Neural progenitor cell (in vitro differentiated cells): ENCODE measurements at regions not wholly inside any gene's neighbourhood (a gene's known extent, or its start where the extent isn't known, plus 50 kb on each side); places are given as distances from the start of the nearest gene placed in this dataset.

Experiments used
- DNase-seq: peaks from one replicate; pipeline ENCODE4 v3.0.0-alpha.2; 2016; ENCODE audit warnings: low spot score
- H2AFZ ChIP-seq: fragments of 200-600 bp; sonication (generic); replicated peaks from 2 replicates; pipeline ENCODE4 v1.6.1; 2016; ENCODE audit warnings: antibody characterized with exemption
- H3F3A ChIP-seq: fragments of 200-600 bp; sonication (generic); 2 replicates; pipeline ENCODE4 v1.6.1; 2016; ENCODE audit warnings: antibody characterized with exemption, low read depth
- H3K27ac ChIP-seq: fragments of 200-600 bp; sonication (generic); 2 replicates; pipeline ENCODE4 v1.5.1; 2016; ENCODE audit warnings: mild to moderate bottlenecking
- H3K27me3 ChIP-seq: fragments of 200-600 bp; sonication (generic); 2 replicates; pipeline ENCODE4 v1.6.1; 2016; ENCODE audit warnings: mild to moderate bottlenecking, moderate library complexity
- H3K36me3 ChIP-seq: fragments of 200-600 bp; sonication (generic); 2 replicates; pipeline ENCODE4 v1.5.1; 2016
- H3K4me1 ChIP-seq: fragments of 200-600 bp; sonication (generic); 2 replicates; pipeline ENCODE4 v1.6.1; 2016; ENCODE audit warnings: mixed run types
- H3K4me2 ChIP-seq: fragments of 200-600 bp; sonication (generic); 2 replicates; pipeline ENCODE4 v1.6.1; 2016
- H3K4me3 ChIP-seq: fragments of 200-600 bp; sonication (generic); 2 replicates; pipeline ENCODE4 v1.5.1; 2016
- H3K79me2 ChIP-seq: fragments of 200-600 bp; sonication (generic); 2 replicates; pipeline ENCODE4 v1.6.1; 2016; ENCODE audit warnings: low read depth
- H3K9ac ChIP-seq: fragments of 200-600 bp; sonication (generic); 2 replicates; pipeline ENCODE4 v1.6.1; 2016
- H3K9me3 ChIP-seq: fragments of 200-600 bp; sonication (generic); 2 replicates; pipeline ENCODE4 v1.5.1; 2016; ENCODE audit warnings: low read depth
- H4K20me1 ChIP-seq: fragments of 200-600 bp; sonication (generic); 2 replicates; pipeline ENCODE4 v1.6.1; 2016; ENCODE audit warnings: low read depth
- H3K27ac Mint-ChIP-seq: 3 replicates; pipeline ENCODE4 v1.8.0; 2021; ENCODE audit warnings: mixed read lengths
- H3K27me3 Mint-ChIP-seq: 2 replicates; pipeline ENCODE4 v1.8.0; 2022; ENCODE audit warnings: low read depth, mild to moderate bottlenecking, inconsistent platforms, moderate library complexity, mixed read lengths; ENCODE audit not compliant: insufficient read depth
- H3K36me3 Mint-ChIP-seq: 3 replicates; pipeline ENCODE4 v1.8.0; 2021; ENCODE audit warnings: mixed read lengths
- H3K4me1 Mint-ChIP-seq: 3 replicates; pipeline ENCODE4 v1.8.0; 2021; ENCODE audit warnings: mixed read lengths
- H3K4me3 Mint-ChIP-seq: 3 replicates; pipeline ENCODE4 v1.8.0; 2021; ENCODE audit warnings: mild to moderate bottlenecking, moderate library complexity, mixed read lengths
- H3K9me3 Mint-ChIP-seq: 3 replicates; pipeline ENCODE4 v1.8.0; 2020; ENCODE audit warnings: mixed read lengths
- CTCF ChIP-seq: fragments of 200-600 bp; sonication (generic); IDR thresholded peaks from 2 replicates; pipeline ENCODE4 v1.5.1; 2017; ENCODE audit warnings: antibody characterized with exemption, mild to moderate bottlenecking
- EZH2 ChIP-seq: fragments of 200-600 bp; sonication (generic); IDR thresholded peaks from 2 replicates; pipeline ENCODE4 v1.6.1; 2017; ENCODE audit warnings: antibody characterized with exemption, mild to moderate bottlenecking, moderate library complexity
- EZH2phosphoT487 ChIP-seq: fragments of 200-600 bp; sonication (generic); IDR thresholded peaks from 2 replicates; pipeline ENCODE4 v1.6.1; 2017; ENCODE audit warnings: antibody characterized with exemption

- Histone ChIP-seq H3K79me2 (no peaks in the 10 kb centered on the region), H3K36me3 (no peaks in the 10 kb centered on the region), H3K4me2 (peak overlapping the region; percentile 47), H3F3A (peaks cover 13% of the 10 kb centered on the region), H3K4me3 (no peak overlapping the region), H4K20me1 (peaks cover 15% of the 10 kb centered on the region), H3K9me3 (no peaks in the 10 kb centered on the region), H3K4me1 (peaks cover 40% of the 10 kb centered on the region), H3K27ac (no peak overlapping the region), H3K27me3 (peaks cover 77% of the 10 kb centered on the region), H2AFZ (no peak overlapping the region), H3K9ac (no peak overlapping the region)
- H3K36me3 Mint-ChIP-seq = no peaks in the 10 kb centered on the region
- no peak for DNase-seq
- no peak overlapping the region for H3K27ac Mint-ChIP-seq
- TF ChIP-seq CTCF (no peak), EZH2 (no peak), EZH2phosphoT487 (no peak)
- H3K4me3 Mint-ChIP-seq = no peak overlapping the region
- peaks cover 17% of the 10 kb centered on the region for H3K27me3 Mint-ChIP-seq
- no peaks in the 10 kb centered on the region for H3K9me3 Mint-ChIP-seq
- H3K4me1 Mint-ChIP-seq = peaks cover 49% of the 10 kb centered on the region
These were observed 66.3 kb upstream of the ESRRB start for GRCh38 chr14:76309572-76310162.

- Mint-ChIP-seq H3K36me3 (no peaks in the 10 kb centered on the region), H3K27me3 (peaks cover 18% of the 10 kb centered on the region), H3K9me3 (no peaks in the 10 kb centered on the region), H3K4me3 (peak overlapping the region; percentile 44), H3K27ac (peak overlapping the region; percentile 67), H3K4me1 (peaks cover 54% of the 10 kb centered on the region)
- no peaks in the 10 kb centered on the region for H3K79me2 ChIP-seq
- H3K27me3 ChIP-seq = peaks cover 90% of the 10 kb centered on the region
- H3K36me3 ChIP-seq = no peaks in the 10 kb centered on the region
- no peak overlapping the region for H3K4me3 ChIP-seq
- peaks cover 15% of the 10 kb centered on the region for H4K20me1 ChIP-seq
- H3K4me2 ChIP-seq = peak overlapping the region; percentile 47
- H3K27ac ChIP-seq = no peak overlapping the region
- peaks cover 17% of the 10 kb centered on the region for H3F3A ChIP-seq
- no peak overlapping the region for H3K9ac ChIP-seq
- DNase-seq = peak; percentile 33
- TF ChIP-seq CTCF (no peak), EZH2 (no peak), EZH2phosphoT487 (no peak)
- H3K4me1 ChIP-seq = peaks cover 44% of the 10 kb centered on the region
- no peaks in the 10 kb centered on the region for H3K9me3 ChIP-seq
- H2AFZ ChIP-seq = no peak overlapping the region
These were observed 64.7 kb upstream of the ESRRB start for GRCh38 chr14:76311079-76311758.

- peaks cover 14% of the 10 kb centered on the region for H3K27me3 Mint-ChIP-seq
- Histone ChIP-seq H2AFZ (no peak overlapping the region), H3K27me3 (peaks cover 100% of the 10 kb centered on the region), H3K4me1 (peaks cover 44% of the 10 kb centered on the region), H3K79me2 (no peaks in the 10 kb centered on the region), H3K36me3 (no peaks in the 10 kb centered on the region), H3K9ac (no peak overlapping the region), H3K9me3 (no peaks in the 10 kb centered on the region), H4K20me1 (peaks cover 15% of the 10 kb centered on the region), H3K4me2 (no peak overlapping the region), H3K4me3 (no peak overlapping the region), H3K27ac (no peak overlapping the region), H3F3A (peaks cover 17% of the 10 kb centered on the region)
- no peak for TF ChIP-seq EZH2
- no peak for TF ChIP-seq EZH2phosphoT487
- TF ChIP-seq CTCF = no peak
- no peaks in the 10 kb centered on the region for H3K9me3 Mint-ChIP-seq
- no peak overlapping the region for H3K27ac Mint-ChIP-seq
- peaks cover 59% of the 10 kb centered on the region for H3K4me1 Mint-ChIP-seq
- DNase-seq = peak; percentile 33
- H3K36me3 Mint-ChIP-seq = no peaks in the 10 kb centered on the region
- no peak overlapping the region for H3K4me3 Mint-ChIP-seq
These were observed 63.1 kb upstream of the ESRRB start for GRCh38 chr14:76312821-76313220.
